ENCODE measurements at regions not wholly inside any gene's neighbourhood (a gene's known extent, or its start where the extent isn't known, plus 50 kb on each side); places are given as distances from the start of the nearest gene placed in this dataset.

DNA sequence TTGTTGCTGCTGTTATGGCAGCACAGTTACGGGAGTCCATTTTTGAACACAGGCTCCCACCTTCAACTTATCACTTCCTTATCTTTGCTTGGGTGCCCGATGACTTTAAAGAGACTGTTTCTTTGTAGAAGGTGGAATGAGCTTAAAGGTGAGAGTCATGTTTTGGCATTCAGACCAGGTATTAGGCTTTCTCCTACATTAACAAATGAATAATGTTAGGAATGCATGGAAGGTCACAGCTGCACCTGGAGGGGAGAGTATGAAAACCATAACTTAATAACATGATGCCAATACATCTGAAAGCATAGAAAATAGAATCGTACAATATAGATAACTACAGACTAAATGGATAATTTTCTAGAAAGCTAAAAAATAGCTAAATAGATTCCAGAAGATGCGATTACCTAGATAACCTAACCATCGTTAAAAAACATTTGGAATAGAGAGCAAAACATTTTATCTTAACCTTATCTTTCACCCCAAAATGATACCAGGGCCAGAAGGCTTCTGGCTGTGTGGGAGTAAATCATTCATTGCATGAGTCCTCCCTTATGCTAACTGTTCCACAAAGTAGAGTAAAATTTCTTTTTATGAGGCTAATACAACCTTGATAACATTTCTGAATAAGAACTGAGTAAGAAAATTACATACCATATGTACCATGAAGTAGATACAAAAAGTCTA, 126.2 kb upstream of the ADCY2 start:
- Histone ChIP-seq H3K9me3 (ENCODE audit: low read depth) (no peaks in the 10 kb centered on the region), H3K79me2 (no peaks in the 10 kb centered on the region), H3K4me3 (no peak overlapping the region), H3K27me3 (no peaks in the 10 kb centered on the region), H3K27ac (no peak overlapping the region), H3K4me2 (no peak overlapping the region), H3K4me1 (ENCODE audit: insufficient read depth) (no peaks in the 10 kb centered on the region), H2AFZ (no peak overlapping the region), H3K9me2 (replicated peaks; ENCODE audit: insufficient read depth) (no peaks in the 10 kb centered on the region), H4K20me1 (ENCODE audit: insufficient read depth, poor library complexity, severe bottlenecking) (no peaks in the 10 kb centered on the region), H3K36me3 (replicated peaks; ENCODE audit: insufficient read depth, low read depth) (no peaks in the 10 kb centered on the region)
- no peak for DNase-seq (ENCODE audit: low spot score)
- 38% methylated on average over 5 of the region's 5 CpGs for WGBS (ENCODE audit: low lambda C conversion rate, missing lambda C conversion rate)
- TF ChIP-seq EZH2phosphoT487 (IDR thresholded peaks at IDR 0.05; ENCODE audit: low read depth, severe bottlenecking, unreplicated experiment) = no peak
- TF ChIP-seq, protein P1, sequence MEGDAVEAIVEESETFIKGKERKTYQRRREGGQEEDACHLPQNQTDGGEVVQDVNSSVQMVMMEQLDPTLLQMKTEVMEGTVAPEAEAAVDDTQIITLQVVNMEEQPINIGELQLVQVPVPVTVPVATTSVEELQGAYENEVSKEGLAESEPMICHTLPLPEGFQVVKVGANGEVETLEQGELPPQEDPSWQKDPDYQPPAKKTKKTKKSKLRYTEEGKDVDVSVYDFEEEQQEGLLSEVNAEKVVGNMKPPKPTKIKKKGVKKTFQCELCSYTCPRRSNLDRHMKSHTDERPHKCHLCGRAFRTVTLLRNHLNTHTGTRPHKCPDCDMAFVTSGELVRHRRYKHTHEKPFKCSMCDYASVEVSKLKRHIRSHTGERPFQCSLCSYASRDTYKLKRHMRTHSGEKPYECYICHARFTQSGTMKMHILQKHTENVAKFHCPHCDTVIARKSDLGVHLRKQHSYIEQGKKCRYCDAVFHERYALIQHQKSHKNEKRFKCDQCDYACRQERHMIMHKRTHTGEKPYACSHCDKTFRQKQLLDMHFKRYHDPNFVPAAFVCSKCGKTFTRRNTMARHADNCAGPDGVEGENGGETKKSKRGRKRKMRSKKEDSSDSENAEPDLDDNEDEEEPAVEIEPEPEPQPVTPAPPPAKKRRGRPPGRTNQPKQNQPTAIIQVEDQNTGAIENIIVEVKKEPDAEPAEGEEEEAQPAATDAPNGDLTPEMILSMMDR (IDR thresholded peaks at IDR 0.05; ENCODE audit: poor library complexity) = no peak
- no peak for TF ChIP-seq EZH2 (IDR thresholded peaks at IDR 0.05; ENCODE audit: borderline replicate concordance)

DNA sequence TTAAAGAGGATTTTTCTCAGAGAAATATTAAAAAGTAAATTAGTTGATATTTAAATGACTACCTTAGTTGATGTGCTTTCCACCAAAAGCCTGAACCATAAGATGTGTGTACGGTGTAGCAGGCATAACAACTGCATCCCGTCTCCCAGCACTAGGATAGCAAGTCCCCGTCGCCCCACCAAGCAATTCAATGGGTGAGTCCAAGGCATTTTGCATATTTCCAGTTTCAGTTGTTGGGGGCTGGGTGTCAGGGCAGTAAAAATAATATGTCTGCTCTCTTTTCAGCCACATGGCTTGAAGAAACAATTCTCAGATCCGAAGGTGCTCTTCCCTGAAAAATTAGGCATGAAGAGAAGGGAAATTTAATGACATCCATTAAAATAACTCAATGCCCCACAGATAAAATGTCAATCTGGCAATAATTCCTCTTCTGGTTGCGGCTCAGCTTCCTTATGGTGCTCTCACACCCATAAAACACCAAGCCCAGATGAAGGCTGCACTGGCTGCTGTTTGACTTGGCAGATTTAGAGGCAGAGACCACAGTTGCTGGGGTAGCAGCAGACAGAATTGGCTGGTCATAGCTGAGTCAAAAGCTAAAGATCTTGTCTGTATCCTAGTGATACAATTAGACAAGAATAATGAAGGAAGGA, 124.4 kb upstream of the ADCY2 start:
- Histone ChIP-seq H3K4me1 (ENCODE audit: insufficient read depth) (no peaks in the 10 kb centered on the region), H3K36me3 (replicated peaks; ENCODE audit: insufficient read depth, low read depth) (no peaks in the 10 kb centered on the region), H3K4me3 (no peak overlapping the region), H3K79me2 (no peaks in the 10 kb centered on the region), H4K20me1 (ENCODE audit: insufficient read depth, poor library complexity, severe bottlenecking) (no peaks in the 10 kb centered on the region), H2AFZ (no peak overlapping the region), H3K4me2 (no peak overlapping the region), H3K27ac (no peak overlapping the region), H3K9me3 (ENCODE audit: low read depth) (no peaks in the 10 kb centered on the region), H3K27me3 (no peaks in the 10 kb centered on the region), H3K9me2 (replicated peaks; ENCODE audit: insufficient read depth) (no peaks in the 10 kb centered on the region)
- WGBS (ENCODE audit: low lambda C conversion rate, missing lambda C conversion rate) = 87% methylated on average over 6 of the region's 6 CpGs
- no peak for TF ChIP-seq EZH2phosphoT487 (IDR thresholded peaks at IDR 0.05; ENCODE audit: low read depth, severe bottlenecking, unreplicated experiment)
- TF ChIP-seq EZH2 (IDR thresholded peaks at IDR 0.05; ENCODE audit: borderline replicate concordance) = no peak
- TF ChIP-seq, protein P1 (IDR thresholded peaks at IDR 0.05; ENCODE audit: poor library complexity) = no peak
- no peak for DNase-seq (ENCODE audit: low spot score)

DNA sequence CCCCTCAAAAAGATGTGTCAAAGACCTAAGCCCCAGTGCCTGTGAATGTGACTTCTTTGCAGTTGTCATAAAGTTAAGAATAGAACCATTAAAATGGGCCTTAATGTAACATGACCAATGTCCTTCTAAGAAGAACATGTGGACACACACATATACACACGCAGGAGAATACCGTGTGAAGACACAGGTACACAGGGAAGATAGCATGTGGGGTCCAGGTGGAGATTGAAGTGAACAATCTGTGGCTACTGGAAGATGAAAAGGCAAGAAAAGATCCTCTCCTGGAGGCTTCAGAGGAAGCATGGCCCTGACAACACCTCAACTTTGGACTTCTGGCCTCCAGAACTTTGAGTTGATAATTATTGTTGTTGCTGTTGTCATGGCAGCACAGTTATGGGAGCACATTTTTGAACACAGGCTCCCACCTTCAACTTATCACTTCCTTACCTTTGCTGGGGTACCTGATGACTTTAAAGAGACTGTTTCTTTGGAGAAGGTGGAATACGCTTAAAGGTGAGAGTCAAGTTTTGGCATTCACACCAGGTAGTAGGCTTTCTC, 123.5 kb upstream of the ADCY2 start:
- DNase-seq (ENCODE audit: low spot score) = no peak
- Histone ChIP-seq H3K9me3 (ENCODE audit: low read depth) (no peaks in the 10 kb centered on the region), H3K36me3 (replicated peaks; ENCODE audit: insufficient read depth, low read depth) (no peaks in the 10 kb centered on the region), H3K4me2 (no peak overlapping the region), H3K4me1 (ENCODE audit: insufficient read depth) (no peaks in the 10 kb centered on the region), H2AFZ (no peak overlapping the region), H3K27me3 (no peaks in the 10 kb centered on the region), H3K27ac (no peak overlapping the region), H3K9me2 (replicated peaks; ENCODE audit: insufficient read depth) (no peaks in the 10 kb centered on the region), H4K20me1 (ENCODE audit: insufficient read depth, poor library complexity, severe bottlenecking) (no peaks in the 10 kb centered on the region), H3K79me2 (no peaks in the 10 kb centered on the region), H3K4me3 (no peak overlapping the region)
- TF ChIP-seq EZH2phosphoT487 (IDR thresholded peaks at IDR 0.05; ENCODE audit: low read depth, severe bottlenecking, unreplicated experiment) = no peak
- TF ChIP-seq, protein P1 (IDR thresholded peaks at IDR 0.05; ENCODE audit: poor library complexity) = no peak
- TF ChIP-seq EZH2 (IDR thresholded peaks at IDR 0.05; ENCODE audit: borderline replicate concordance) = no peak
- 96% methylated on average over 3 of the region's 3 CpGs for WGBS (ENCODE audit: low lambda C conversion rate, missing lambda C conversion rate)
